SK-N-SH treated with all-trans-retinoic acid at 6 μM for 48 hours (cell line): ENCODE measurements at regions not wholly inside any gene's neighbourhood (a gene's known extent, or its start where the extent isn't known, plus 50 kb on each side); places are given as distances from the start of the nearest gene placed in this dataset.

Source experiments
- ATAC-seq: fragments of 200-7000 bp; cut with Tn5 transposase; 3 replicates; pipeline ENCODE4 v1.9.1; 2020; ENCODE audit warnings: mild to moderate bottlenecking, moderate library complexity
- ARNTL ChIP-seq: fragments of 450-650 bp; formaldehyde crosslinking; IDR thresholded peaks from 2 replicates; pipeline ENCODE4 v1.5.0; 2020; ENCODE audit warnings: low read depth, mild to moderate bottlenecking, moderate library complexity, borderline replicate concordance
- BACH2 ChIP-seq: fragments of 250-450 bp; sonication (Bioruptor Pico); IDR thresholded peaks from 2 replicates; pipeline ENCODE4 v1.9.0; 2021; ENCODE audit warnings: mild to moderate bottlenecking, borderline replicate concordance
- CSDC2 ChIP-seq: fragments of 250-450 bp; sonication (Bioruptor Pico); IDR thresholded peaks from 2 replicates; pipeline ENCODE4 v1.5.0; 2020; ENCODE audit warnings: mild to moderate bottlenecking, moderate library complexity
- ESRRG ChIP-seq: fragments of 250-450 bp; sonication (Bioruptor Pico); IDR thresholded peaks from 2 replicates; pipeline ENCODE4 v1.6.1; 2021; ENCODE audit warnings: mild to moderate bottlenecking
- ISL1 ChIP-seq: fragments of 250-450 bp; sonication (Bioruptor Pico); IDR thresholded peaks from 2 replicates; pipeline ENCODE4 v2.1.2; 2022; ENCODE audit warnings: mild to moderate bottlenecking, moderate library complexity
- PPARA ChIP-seq: fragments of 250-450 bp; sonication (Bioruptor Pico); IDR thresholded peaks from 2 replicates; pipeline ENCODE4 v1.5.0; 2020; ENCODE audit warnings: mild to moderate bottlenecking, borderline replicate concordance
- RARB ChIP-seq: fragments of 250-450 bp; sonication (Bioruptor Pico); IDR thresholded peaks from 2 replicates; pipeline ENCODE4 v1.8.0; 2021; ENCODE audit warnings: mild to moderate bottlenecking, moderate library complexity
- SNAI2 ChIP-seq: fragments of 250-450 bp; sonication (Bioruptor Pico); IDR thresholded peaks from 2 replicates; pipeline ENCODE4 v1.5.0; 2020; ENCODE audit warnings: mild to moderate bottlenecking, moderate library complexity
- TCF4 ChIP-seq: fragments of 250-450 bp; sonication (Bioruptor Pico); IDR thresholded peaks from 2 replicates; pipeline ENCODE4 v1.8.0; 2021; ENCODE audit warnings: mild to moderate bottlenecking, moderate library complexity, borderline replicate concordance
- TOX ChIP-seq: fragments of 250-450 bp; sonication (Bioruptor Pico); IDR thresholded peaks from 2 replicates; pipeline ENCODE4 v1.8.0; 2021; ENCODE audit warnings: mild to moderate bottlenecking, moderate library complexity, borderline replicate concordance
- ZFP30 ChIP-seq: fragments of 450-650 bp; formaldehyde crosslinking; IDR thresholded peaks from 2 replicates; pipeline ENCODE4 v1.5.0; 2022; ENCODE audit warnings: mild to moderate bottlenecking, moderate library complexity
- ZNF565 ChIP-seq: fragments of 450-650 bp; formaldehyde crosslinking; conservative IDR thresholded peaks from 2 replicates; pipeline ENCODE4 v1.5.0; 2020; ENCODE audit warnings: low read depth, mild to moderate bottlenecking, moderate library complexity
- ZNF70 ChIP-seq: fragments of 450-650 bp; formaldehyde crosslinking; IDR thresholded peaks from 2 replicates; pipeline ENCODE4 v1.5.0; 2020; ENCODE audit warnings: mild to moderate bottlenecking, moderate library complexity
- ZNF8 ChIP-seq: fragments of 450-650 bp; formaldehyde crosslinking; IDR thresholded peaks from 2 replicates; pipeline ENCODE4 v1.5.0; 2020; ENCODE audit warnings: mild to moderate bottlenecking, moderate library complexity
- TF ChIP-seq, protein P1 (sequence below): fragments of 250-450 bp; sonication (Bioruptor Pico); IDR thresholded peaks from 2 replicates; pipeline ENCODE4 v1.5.0; 2020; ENCODE audit warnings: mild to moderate bottlenecking, moderate library complexity
- TF ChIP-seq, protein P2 (sequence below): fragments of 250-450 bp; sonication (Bioruptor Pico); IDR thresholded peaks from 2 replicates; pipeline ENCODE4 v1.5.1; 2021; ENCODE audit warnings: mild to moderate bottlenecking, moderate library complexity
- TF ChIP-seq, protein P3 (sequence below): fragments of 250-450 bp; sonication (Bioruptor Pico); IDR thresholded peaks from 2 replicates; pipeline ENCODE4 v1.8.0; 2020; ENCODE audit warnings: mild to moderate bottlenecking, moderate library complexity, borderline replicate concordance
- TF ChIP-seq, protein P4 (sequence below): fragments of 250-450 bp; sonication (Bioruptor Pico); IDR thresholded peaks from 2 replicates; pipeline ENCODE4 v1.5.1; 2020; ENCODE audit warnings: low read depth, mild to moderate bottlenecking, moderate library complexity

DNA sequence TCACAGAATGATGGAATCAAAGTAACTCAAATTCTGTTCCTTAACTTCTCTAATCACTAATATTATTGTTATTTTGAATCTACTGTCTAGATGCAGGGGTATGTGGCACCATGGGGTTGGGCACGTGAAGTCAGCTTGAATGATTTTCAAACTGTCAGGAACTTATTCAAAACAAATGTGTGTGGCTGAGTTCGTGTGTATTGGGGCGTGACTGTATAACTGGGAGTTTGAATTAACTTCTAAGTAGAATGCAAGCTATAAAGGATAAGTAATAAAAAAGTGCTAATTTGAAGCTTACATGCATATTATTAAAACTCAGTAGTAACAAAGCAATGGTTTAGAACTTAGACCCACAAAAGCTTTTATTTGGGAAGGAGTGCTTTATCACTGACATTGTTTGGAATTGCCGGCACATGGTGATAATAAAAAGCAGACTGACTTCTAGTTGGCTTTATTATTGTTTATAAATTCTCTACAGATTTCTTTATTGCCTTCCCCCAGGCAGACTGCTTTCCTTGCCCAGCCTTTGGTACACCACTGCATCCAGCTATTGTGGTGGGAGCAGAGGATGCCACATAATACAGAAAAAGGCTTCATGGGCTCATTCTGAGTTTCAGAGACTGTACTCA lies 84.3 kb downstream of the TENT5C start (continued):
- TF ChIP-seq ZNF565 (CRISPR knock-in tag) = no peak
- TF ChIP-seq PPARA (CRISPR knock-in tag) = no peak
- no peak for TF ChIP-seq BACH2 (CRISPR knock-in tag)

DNA sequence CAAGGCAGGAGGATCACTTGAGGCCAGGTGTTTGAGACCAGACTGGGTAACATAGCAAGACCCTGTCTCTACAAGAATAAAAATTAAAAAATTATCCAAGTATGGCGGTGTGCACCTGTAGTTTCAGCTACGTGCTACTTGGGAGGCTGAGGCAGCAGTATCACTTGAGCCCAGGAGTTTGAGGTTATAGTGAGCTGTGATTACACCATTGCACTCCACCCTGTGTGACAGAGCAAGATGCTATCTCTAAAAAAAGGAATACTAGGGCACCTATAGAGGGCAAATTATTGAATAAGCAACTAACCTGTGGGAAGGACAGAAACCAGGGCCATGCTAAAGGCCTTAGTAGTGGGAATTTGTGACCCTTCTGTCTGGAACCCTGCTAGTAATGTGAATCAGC lies 86.1 kb downstream of the TENT5C start:
- TF ChIP-seq BACH2 (CRISPR knock-in tag) = no peak
- TF ChIP-seq TCF4 (CRISPR knock-in tag) = no peak
- TF ChIP-seq ZNF70 (CRISPR knock-in tag) = no peak
- TF ChIP-seq, protein P1, sequence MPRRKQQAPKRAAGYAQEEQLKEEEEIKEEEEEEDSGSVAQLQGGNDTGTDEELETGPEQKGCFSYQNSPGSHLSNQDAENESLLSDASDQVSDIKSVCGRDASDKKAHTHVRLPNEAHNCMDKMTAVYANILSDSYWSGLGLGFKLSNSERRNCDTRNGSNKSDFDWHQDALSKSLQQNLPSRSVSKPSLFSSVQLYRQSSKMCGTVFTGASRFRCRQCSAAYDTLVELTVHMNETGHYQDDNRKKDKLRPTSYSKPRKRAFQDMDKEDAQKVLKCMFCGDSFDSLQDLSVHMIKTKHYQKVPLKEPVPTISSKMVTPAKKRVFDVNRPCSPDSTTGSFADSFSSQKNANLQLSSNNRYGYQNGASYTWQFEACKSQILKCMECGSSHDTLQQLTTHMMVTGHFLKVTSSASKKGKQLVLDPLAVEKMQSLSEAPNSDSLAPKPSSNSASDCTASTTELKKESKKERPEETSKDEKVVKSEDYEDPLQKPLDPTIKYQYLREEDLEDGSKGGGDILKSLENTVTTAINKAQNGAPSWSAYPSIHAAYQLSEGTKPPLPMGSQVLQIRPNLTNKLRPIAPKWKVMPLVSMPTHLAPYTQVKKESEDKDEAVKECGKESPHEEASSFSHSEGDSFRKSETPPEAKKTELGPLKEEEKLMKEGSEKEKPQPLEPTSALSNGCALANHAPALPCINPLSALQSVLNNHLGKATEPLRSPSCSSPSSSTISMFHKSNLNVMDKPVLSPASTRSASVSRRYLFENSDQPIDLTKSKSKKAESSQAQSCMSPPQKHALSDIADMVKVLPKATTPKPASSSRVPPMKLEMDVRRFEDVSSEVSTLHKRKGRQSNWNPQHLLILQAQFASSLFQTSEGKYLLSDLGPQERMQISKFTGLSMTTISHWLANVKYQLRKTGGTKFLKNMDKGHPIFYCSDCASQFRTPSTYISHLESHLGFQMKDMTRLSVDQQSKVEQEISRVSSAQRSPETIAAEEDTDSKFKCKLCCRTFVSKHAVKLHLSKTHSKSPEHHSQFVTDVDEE (CRISPR knock-in tag) = no peak
- TF ChIP-seq PPARA (CRISPR knock-in tag) = no peak
- TF ChIP-seq SNAI2 = no peak
- TF ChIP-seq RARB (CRISPR knock-in tag) = no peak
- no peak for TF ChIP-seq ZNF8 (CRISPR knock-in tag)
- TF ChIP-seq, protein P2, sequence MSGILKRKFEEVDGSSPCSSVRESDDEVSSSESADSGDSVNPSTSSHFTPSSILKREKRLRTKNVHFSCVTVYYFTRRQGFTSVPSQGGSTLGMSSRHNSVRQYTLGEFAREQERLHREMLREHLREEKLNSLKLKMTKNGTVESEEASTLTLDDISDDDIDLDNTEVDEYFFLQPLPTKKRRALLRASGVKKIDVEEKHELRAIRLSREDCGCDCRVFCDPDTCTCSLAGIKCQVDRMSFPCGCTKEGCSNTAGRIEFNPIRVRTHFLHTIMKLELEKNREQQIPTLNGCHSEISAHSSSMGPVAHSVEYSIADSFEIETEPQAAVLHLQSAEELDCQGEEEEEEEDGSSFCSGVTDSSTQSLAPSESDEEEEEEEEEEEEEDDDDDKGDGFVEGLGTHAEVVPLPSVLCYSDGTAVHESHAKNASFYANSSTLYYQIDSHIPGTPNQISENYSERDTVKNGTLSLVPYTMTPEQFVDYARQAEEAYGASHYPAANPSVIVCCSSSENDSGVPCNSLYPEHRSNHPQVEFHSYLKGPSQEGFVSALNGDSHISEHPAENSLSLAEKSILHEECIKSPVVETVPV (CRISPR knock-in tag) = no peak
- no peak for TF ChIP-seq ARNTL (CRISPR knock-in tag)
- no peak for ATAC-seq

DNA sequence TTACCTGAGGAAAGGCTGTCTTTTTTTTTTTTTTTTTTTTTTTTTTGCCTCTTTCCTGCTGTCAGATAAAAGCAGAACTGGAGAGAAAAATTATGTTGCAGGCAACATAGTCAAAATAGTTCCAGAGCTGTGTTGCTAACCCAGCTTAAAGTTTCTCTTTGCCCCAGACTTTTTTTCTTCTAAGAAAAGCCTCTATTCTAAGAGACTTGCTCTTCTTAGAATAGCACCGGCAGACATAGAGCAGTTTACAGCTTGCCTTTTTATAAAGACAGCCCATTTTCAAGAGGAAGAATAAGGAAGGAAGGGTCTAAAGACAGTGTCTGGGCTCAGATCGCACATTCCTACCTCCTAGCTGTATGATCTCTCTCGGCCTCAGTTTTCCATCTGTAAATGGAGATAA lies 88.7 kb downstream of the TENT5C start:
- no peak for ATAC-seq
- TF ChIP-seq TOX (no peak), TCF4 (CRISPR knock-in tag) (no peak), ISL1 (no peak), ARNTL (CRISPR knock-in tag) (no peak), ZNF8 (CRISPR knock-in tag) (no peak), ESRRG (no peak), CSDC2 (CRISPR knock-in tag) (no peak), ZFP30 (CRISPR knock-in tag) (no peak), RARB (CRISPR knock-in tag) (no peak), SNAI2 (no peak)
- TF ChIP-seq, protein P3, sequence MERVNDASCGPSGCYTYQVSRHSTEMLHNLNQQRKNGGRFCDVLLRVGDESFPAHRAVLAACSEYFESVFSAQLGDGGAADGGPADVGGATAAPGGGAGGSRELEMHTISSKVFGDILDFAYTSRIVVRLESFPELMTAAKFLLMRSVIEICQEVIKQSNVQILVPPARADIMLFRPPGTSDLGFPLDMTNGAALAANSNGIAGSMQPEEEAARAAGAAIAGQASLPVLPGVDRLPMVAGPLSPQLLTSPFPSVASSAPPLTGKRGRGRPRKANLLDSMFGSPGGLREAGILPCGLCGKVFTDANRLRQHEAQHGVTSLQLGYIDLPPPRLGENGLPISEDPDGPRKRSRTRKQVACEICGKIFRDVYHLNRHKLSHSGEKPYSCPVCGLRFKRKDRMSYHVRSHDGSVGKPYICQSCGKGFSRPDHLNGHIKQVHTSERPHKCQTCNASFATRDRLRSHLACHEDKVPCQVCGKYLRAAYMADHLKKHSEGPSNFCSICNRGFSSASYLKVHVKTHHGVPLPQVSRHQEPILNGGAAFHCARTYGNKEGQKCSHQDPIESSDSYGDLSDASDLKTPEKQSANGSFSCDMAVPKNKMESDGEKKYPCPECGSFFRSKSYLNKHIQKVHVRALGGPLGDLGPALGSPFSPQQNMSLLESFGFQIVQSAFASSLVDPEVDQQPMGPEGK (CRISPR knock-in tag) = no peak
- TF ChIP-seq, protein P2 (CRISPR knock-in tag) = no peak
- TF ChIP-seq, protein P4, sequence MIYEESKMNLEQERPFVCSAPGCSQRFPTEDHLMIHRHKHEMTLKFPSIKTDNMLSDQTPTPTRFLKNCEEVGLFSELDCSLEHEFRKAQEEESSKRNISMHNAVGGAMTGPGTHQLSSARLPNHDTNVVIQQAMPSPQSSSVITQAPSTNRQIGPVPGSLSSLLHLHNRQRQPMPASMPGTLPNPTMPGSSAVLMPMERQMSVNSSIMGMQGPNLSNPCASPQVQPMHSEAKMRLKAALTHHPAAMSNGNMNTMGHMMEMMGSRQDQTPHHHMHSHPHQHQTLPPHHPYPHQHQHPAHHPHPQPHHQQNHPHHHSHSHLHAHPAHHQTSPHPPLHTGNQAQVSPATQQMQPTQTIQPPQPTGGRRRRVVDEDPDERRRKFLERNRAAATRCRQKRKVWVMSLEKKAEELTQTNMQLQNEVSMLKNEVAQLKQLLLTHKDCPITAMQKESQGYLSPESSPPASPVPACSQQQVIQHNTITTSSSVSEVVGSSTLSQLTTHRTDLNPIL (CRISPR knock-in tag) = no peak
- TF ChIP-seq, protein P1 (CRISPR knock-in tag) = no peak
